CD4-positive, CD25-positive, alpha-beta regulatory T cell (primary cell): ENCODE measurements at regions not wholly inside any gene's neighbourhood (a gene's known extent, or its start where the extent isn't known, plus 50 kb on each side); places are given as distances from the start of the nearest gene placed in this dataset.

Source experiments
- ATAC-seq, 2 donors: fragments of 150-1000 bp; cut with Tn5 transposase; one replicate each; pipeline ENCODE4 v1.10.0; 2021; ENCODE audit warnings: low read depth in 2 of 2, moderate number of reproducible peaks in 2 of 2, moderate library complexity in 1 of 2
- DNase-seq, 3 donors: peaks; one replicate each; pipeline versions ENCODE4 v3.0.0 to v3.0.0-alpha.2; 2012 to 2022; ENCODE audit warnings: mixed read lengths in 1 of 3
- H3K27ac ChIP-seq: one replicate; pipeline ENCODE4 v1.7.0; 2013; ENCODE audit warnings: mild to moderate bottlenecking, low read length; ENCODE audit not compliant: insufficient read depth, poor library complexity, severe bottlenecking
- H3K27me3 ChIP-seq: one replicate; pipeline ENCODE4 v1.7.0; 2013; ENCODE audit warnings: low read length; ENCODE audit not compliant: control insufficient read depth, insufficient read depth
- H3K36me3 ChIP-seq: one replicate; pipeline ENCODE4 v1.7.0; 2013; ENCODE audit warnings: mild to moderate bottlenecking, low read length, moderate library complexity; ENCODE audit not compliant: control insufficient read depth, insufficient read depth
- H3K4me1 ChIP-seq: 2 replicates; pipeline ENCODE4 v1.7.0; 2013; ENCODE audit warnings: mild to moderate bottlenecking, low read length; ENCODE audit not compliant: insufficient read depth, control insufficient read depth, poor library complexity, severe bottlenecking
- H3K4me3 ChIP-seq: one replicate; pipeline ENCODE4 v1.7.0; 2013; ENCODE audit warnings: low read depth, mild to moderate bottlenecking, low read length, moderate library complexity
- H3K9me3 ChIP-seq, 2 experiments: 1 replicate in 1 of 2; 2 replicates in 1 of 2; pipeline ENCODE4 v1.7.0; 2013; ENCODE audit warnings: low read length in 2 of 2, mild to moderate bottlenecking in 1 of 2, moderate library complexity in 1 of 2; ENCODE audit not compliant: control insufficient read depth in 2 of 2
- H3K27ac Mint-ChIP-seq, 3 donors: one replicate each; pipeline ENCODE4 v1.8.0; 2020 to 2022; ENCODE audit warnings: mild to moderate bottlenecking in 3 of 3, mixed read lengths in 3 of 3, moderate library complexity in 2 of 3
- H3K27me3 Mint-ChIP-seq: one replicate; pipeline ENCODE4 v1.8.0; 2022; ENCODE audit warnings: mild to moderate bottlenecking, mixed read lengths
- H3K36me3 Mint-ChIP-seq: one replicate; pipeline ENCODE4 v1.8.0; 2020; ENCODE audit warnings: mixed read lengths
- H3K4me1 Mint-ChIP-seq, 4 donors: one replicate each; pipeline ENCODE4 v1.8.0; 2020 to 2022; ENCODE audit warnings: mixed read lengths in 4 of 4, mild to moderate bottlenecking in 1 of 4
- H3K4me3 Mint-ChIP-seq, 4 donors: one replicate each; pipeline ENCODE4 v1.8.0; 2020 to 2022; ENCODE audit warnings: mild to moderate bottlenecking in 4 of 4, mixed read lengths in 4 of 4, moderate library complexity in 3 of 4
- H3K9me3 Mint-ChIP-seq, 7 donors: one replicate each; pipeline ENCODE4 v1.8.0; 2020 to 2022; ENCODE audit warnings: mixed read lengths in 7 of 7, mild to moderate bottlenecking in 3 of 7, moderate library complexity in 2 of 7

GRCh38 chr9:126230692-126231091, 95.9 kb upstream of the MVB12B start:
- H3K36me3 ChIP-seq = no peaks in the 10 kb centered on the region
- Mint-ChIP-seq H3K9me3 (peaks cover 0 to 2% (median 0%) of the 10 kb centered on the region in 7 donors), H3K36me3 (no peaks in the 10 kb centered on the region), H3K4me3 (no peak overlapping the region), H3K27me3 (peaks cover 10% of the 10 kb centered on the region), H3K4me1 (peaks cover 0 to 5% (median 2%) of the 10 kb centered on the region in 4 donors), H3K27ac (no peak overlapping the region)
- no peaks in the 10 kb centered on the region for H3K27me3 ChIP-seq
- H3K9me3 ChIP-seq = no peaks in the 10 kb centered on the region
- DNase-seq (no peak), ATAC-seq (no peak)
- no peaks in the 10 kb centered on the region for H3K4me1 ChIP-seq
- no peak overlapping the region for H3K4me3 ChIP-seq
- H3K27ac ChIP-seq = no peak overlapping the region

- Mint-ChIP-seq H3K36me3 (no peaks in the 10 kb centered on the region), H3K4me1 (peaks cover 0 to 5% (median 2%) of the 10 kb centered on the region in 4 donors), H3K4me3 (no peak overlapping the region), H3K27ac (peak overlapping the region in 1 of 3 donors; percentile 7), H3K27me3 (peaks cover 6% of the 10 kb centered on the region), H3K9me3 (peaks cover 0 to 3% (median 0%) of the 10 kb centered on the region in 7 donors)
- ATAC-seq (no peak), DNase-seq (no peak)
- Histone ChIP-seq H3K9me3 (no peaks in the 10 kb centered on the region), H3K27me3 (no peaks in the 10 kb centered on the region), H3K4me1 (no peaks in the 10 kb centered on the region), H3K27ac (no peak overlapping the region), H3K4me3 (no peak overlapping the region), H3K36me3 (no peaks in the 10 kb centered on the region)
Observed at GRCh38 chr9:126232461-126232860, 94.2 kb upstream of the MVB12B start.

- no peaks in the 10 kb centered on the region for H3K36me3 Mint-ChIP-seq
- DNase-seq (no peak), ATAC-seq (no peak)
- H3K27ac Mint-ChIP-seq = no peak overlapping the region
- peaks cover 6% of the 10 kb centered on the region for H3K27me3 Mint-ChIP-seq
- H3K4me3 Mint-ChIP-seq = no peak overlapping the region
- Histone ChIP-seq H3K27me3 (no peaks in the 10 kb centered on the region), H3K4me3 (no peak overlapping the region), H3K27ac (no peak overlapping the region), H3K4me1 (no peaks in the 10 kb centered on the region), H3K36me3 (no peaks in the 10 kb centered on the region), H3K9me3 (no peaks in the 10 kb centered on the region)
- H3K4me1 Mint-ChIP-seq = peaks cover 0 to 5% (median 2%) of the 10 kb centered on the region in 4 donors
- H3K9me3 Mint-ChIP-seq = peaks cover 0 to 5% (median 0%) of the 10 kb centered on the region in 7 donors
Observed at GRCh38 chr9:126233175-126233574, 93.5 kb upstream of the MVB12B start.

- Histone ChIP-seq H3K36me3 (no peaks in the 10 kb centered on the region), H3K27ac (no peak overlapping the region), H3K4me3 (no peak overlapping the region), H3K9me3 (no peaks in the 10 kb centered on the region), H3K4me1 (no peaks in the 10 kb centered on the region), H3K27me3 (no peaks in the 10 kb centered on the region)
- Mint-ChIP-seq H3K9me3 (peaks cover 0 to 6% (median 0%) of the 10 kb centered on the region in 7 donors), H3K36me3 (no peaks in the 10 kb centered on the region), H3K4me1 (no peaks in the 10 kb centered on the region), H3K27ac (no peak overlapping the region), H3K27me3 (peaks cover 6% of the 10 kb centered on the region), H3K4me3 (no peak overlapping the region)
- ATAC-seq (no peak), DNase-seq (no peak)
Observed at GRCh38 chr9:126233913-126234525, 92.6 kb upstream of the MVB12B start.

- Histone ChIP-seq H3K4me1 (no peaks in the 10 kb centered on the region), H3K36me3 (no peaks in the 10 kb centered on the region), H3K27me3 (no peaks in the 10 kb centered on the region), H3K9me3 (no peaks in the 10 kb centered on the region), H3K27ac (no peak overlapping the region), H3K4me3 (no peak overlapping the region)
- ATAC-seq (no peak), DNase-seq (no peak)
- Mint-ChIP-seq H3K4me3 (no peak overlapping the region), H3K27ac (no peak overlapping the region), H3K4me1 (no peaks in the 10 kb centered on the region), H3K36me3 (no peaks in the 10 kb centered on the region), H3K9me3 (peaks cover 0 to 6% (median 0%) of the 10 kb centered on the region in 7 donors), H3K27me3 (peaks cover 2% of the 10 kb centered on the region)
Observed at GRCh38 chr9:126234681-126235335, 91.8 kb upstream of the MVB12B start.

GRCh38 chr9:126235336-126236243, 91.0 kb upstream of the MVB12B start:
- H3K36me3 ChIP-seq = no peaks in the 10 kb centered on the region
- Mint-ChIP-seq H3K36me3 (no peaks in the 10 kb centered on the region), H3K4me3 (no peak overlapping the region), H3K4me1 (no peaks in the 10 kb centered on the region), H3K27me3 (no peaks in the 10 kb centered on the region), H3K27ac (no peak overlapping the region), H3K9me3 (peaks cover 0 to 6% (median 0%) of the 10 kb centered on the region in 7 donors)
- no peak overlapping the region for H3K27ac ChIP-seq
- H3K27me3 ChIP-seq = no peaks in the 10 kb centered on the region
- DNase-seq (no peak), ATAC-seq (no peak)
- no peak overlapping the region for H3K4me3 ChIP-seq
- H3K4me1 ChIP-seq = no peaks in the 10 kb centered on the region
- no peaks in the 10 kb centered on the region for H3K9me3 ChIP-seq

GRCh38 chr9:126236273-126236672, 90.4 kb upstream of the MVB12B start:
- Mint-ChIP-seq H3K36me3 (no peaks in the 10 kb centered on the region), H3K4me1 (no peaks in the 10 kb centered on the region), H3K4me3 (no peak overlapping the region), H3K27me3 (no peaks in the 10 kb centered on the region), H3K9me3 (peaks cover 0 to 9% (median 0%) of the 10 kb centered on the region in 7 donors), H3K27ac (no peak overlapping the region)
- Histone ChIP-seq H3K27me3 (no peaks in the 10 kb centered on the region), H3K4me3 (no peak overlapping the region), H3K27ac (no peak overlapping the region), H3K36me3 (no peaks in the 10 kb centered on the region), H3K4me1 (no peaks in the 10 kb centered on the region), H3K9me3 (no peaks in the 10 kb centered on the region)
- DNase-seq (no peak), ATAC-seq (no peak)
